Panc1 (cell line): ENCODE measurements at regions not wholly inside any gene's neighbourhood (a gene's known extent, or its start where the extent isn't known, plus 50 kb on each side); places are given as distances from the start of the nearest gene placed in this dataset.
A peak's percentile ranks its signal among the peaks of the same experiment; 100 is the strongest.

Source experiments
- ATAC-seq: fragments of 200-7000 bp; cut with Tn5 transposase; 2 replicates; pipeline ENCODE4 v1.9.1; 2020; ENCODE audit warnings: mild to moderate bottlenecking, moderate library complexity
- BruUV-seq: library from RNA; stranded (reverse); fragments of 400-500 nt; replicated peaks from 2 replicates; lab custom pipeline; 2021; lab: Mats Ljungman, UMichigan
- CTCF ChIA-PET: fragments of 300-600 bp; sonication (Branson Sonifier 250); formaldehyde crosslinking; loops from one replicate; lab custom pipeline; 2022; ENCODE audit warnings: antibody characterized with exemption; lab: Charles Lee
- POLR2A ChIA-PET: fragments of 300-600 bp; sonication (Branson Sonifier 250); formaldehyde crosslinking; loops from one replicate; lab custom pipeline; 2022; ENCODE audit warnings: antibody characterized with exemption; lab: Charles Lee
- DNase-seq: peaks from one replicate; pipeline ENCODE4 v3.0.0-alpha.2; 2010; ENCODE audit warnings: low read depth, low spot score
- H3K27ac ChIP-seq: 2 replicates; pipeline ENCODE4 v1.5.1; 2011; ENCODE audit warnings: mild to moderate bottlenecking, low read length, inconsistent platforms
- H3K27me3 ChIP-seq: fragments of 200-500 bp; sonication (Bioruptor generic); 2 replicates; pipeline ENCODE4 v1.6.0; 2014; ENCODE audit warnings: low read length, inconsistent platforms; ENCODE audit not compliant: control insufficient read depth, insufficient read depth
- H3K36me3 ChIP-seq: fragments of 200-500 bp; sonication (Bioruptor generic); 2 replicates; pipeline ENCODE4 v1.5.1; 2014; ENCODE audit warnings: inconsistent platforms, mild to moderate bottlenecking, low read length, moderate library complexity; ENCODE audit not compliant: control insufficient read depth, insufficient read depth
- H3K4me1 ChIP-seq: 2 replicates; pipeline ENCODE4 v1.5.1; 2011; ENCODE audit warnings: inconsistent platforms, mild to moderate bottlenecking, low read length, moderate library complexity; ENCODE audit not compliant: control insufficient read depth, insufficient read depth
- H3K4me3 ChIP-seq, 2 experiments: 2 replicates each; pipeline ENCODE4 v1.5.1; 2011 to 2012; ENCODE audit warnings: low read depth in 2 of 2, low read length in 2 of 2, mild to moderate bottlenecking in 2 of 2, inconsistent platforms in 1 of 2, moderate library complexity in 1 of 2
- H3K9me3 ChIP-seq: fragments of 200-500 bp; sonication (Bioruptor generic); 2 replicates; pipeline ENCODE4 v1.5.1; 2014; ENCODE audit warnings: low read depth, mild to moderate bottlenecking, inconsistent platforms, low read length, moderate library complexity; ENCODE audit not compliant: control insufficient read depth, insufficient read depth
- CTCF ChIP-seq: fragments of 450-650 bp; IDR thresholded peaks from 2 replicates; pipeline ENCODE4 v1.5.1; 2017; ENCODE audit warnings: mild to moderate bottlenecking
- POLR2AphosphoS5 ChIP-seq: IDR thresholded peaks from 2 replicates; pipeline ENCODE4 v1.6.1; 2012; ENCODE audit warnings: mild to moderate bottlenecking, low read depth, low read length, moderate library complexity
- SIN3A ChIP-seq: IDR thresholded peaks from 2 replicates; pipeline ENCODE4 v1.6.1; 2012; ENCODE audit warnings: low read depth, mild to moderate bottlenecking, low read length, moderate library complexity, borderline replicate concordance; ENCODE audit not compliant: insufficient read depth
- TCF7L2 ChIP-seq: IDR thresholded peaks from 2 replicates; pipeline ENCODE4 v1.6.1; 2011; ENCODE audit warnings: mild to moderate bottlenecking, low read depth, low read length, inconsistent platforms
- in situ Hi-C: cut with HindIII; loops from 2 replicates; pipeline ENCODE4 v1.10.0; 2016; ENCODE audit warnings: low sequenced_read_pairs, low pct_unique_long_range_greater_than_20kb
- intact Hi-C: fragments of 100-400 bp; cut with micrococcal nuclease; formaldehyde crosslinking; loops from one replicate; pipeline ENCODE4 v1.10.0; 2022; ENCODE audit not compliant: unreplicated experiment
- TF ChIP-seq, protein P1 (sequence below), 2 experiments: IDR thresholded peaks; 2 replicates each; pipeline ENCODE4 v1.6.1; 2011 to 2012; ENCODE audit warnings: low read depth in 2 of 2, control low read depth in 1 of 2, low read length in 1 of 2, mild to moderate bottlenecking in 1 of 2, moderate library complexity in 1 of 2; ENCODE audit not compliant: insufficient read depth in 1 of 2

DNA sequence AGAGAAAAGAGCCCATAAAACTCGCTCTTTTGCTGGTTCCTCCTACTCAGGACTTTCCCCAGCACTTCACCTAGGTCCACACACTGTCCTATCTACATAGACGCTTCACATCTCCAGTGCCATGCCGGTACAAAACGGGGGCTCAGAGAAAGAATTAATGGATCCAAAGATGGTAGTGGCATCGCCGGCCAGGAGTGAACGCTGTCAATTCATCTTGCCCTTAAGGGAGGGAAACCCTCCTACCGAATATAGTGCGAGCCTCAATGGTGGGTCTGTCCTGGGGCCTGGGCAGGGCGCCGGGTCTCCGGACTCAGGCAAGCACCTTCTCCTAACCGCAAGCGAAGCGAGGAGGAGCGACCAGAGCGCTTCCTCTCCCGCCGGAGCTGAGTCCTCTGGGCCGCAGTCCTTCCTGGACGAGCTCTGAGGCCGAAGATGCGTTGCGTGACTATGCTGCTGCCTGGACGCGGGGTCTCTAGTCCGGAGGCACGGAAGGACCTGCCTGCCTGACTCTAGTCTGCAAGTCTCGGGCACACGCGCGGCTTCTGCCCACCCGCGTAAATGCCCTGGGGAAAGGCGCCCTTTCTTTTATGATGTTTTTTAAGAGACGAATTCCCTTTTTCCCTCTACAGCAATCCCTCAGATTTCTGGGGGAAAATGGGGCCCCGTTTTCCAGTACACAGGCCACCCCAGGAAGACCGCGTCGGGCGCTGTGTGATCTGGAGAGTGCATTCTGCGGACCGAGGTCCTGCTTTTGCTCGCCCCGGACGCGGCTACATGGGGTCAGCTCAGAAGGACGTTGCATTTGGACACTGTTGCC is 100.1 kb upstream of the PRDM1 start:
- ChIA-PET POLR2A (no interaction called here), CTCF (no interaction called here)
- H3K4me1 ChIP-seq = no peaks in the 10 kb centered on the region
- no peak overlapping the region for H3K4me3 ChIP-seq
- no peaks in the 10 kb centered on the region for H3K36me3 ChIP-seq
- ATAC-seq (no peak), DNase-seq (no peak)
- intact Hi-C loops = no loop called here
- H3K27ac ChIP-seq = no peak overlapping the region
- TF ChIP-seq, protein P1, sequence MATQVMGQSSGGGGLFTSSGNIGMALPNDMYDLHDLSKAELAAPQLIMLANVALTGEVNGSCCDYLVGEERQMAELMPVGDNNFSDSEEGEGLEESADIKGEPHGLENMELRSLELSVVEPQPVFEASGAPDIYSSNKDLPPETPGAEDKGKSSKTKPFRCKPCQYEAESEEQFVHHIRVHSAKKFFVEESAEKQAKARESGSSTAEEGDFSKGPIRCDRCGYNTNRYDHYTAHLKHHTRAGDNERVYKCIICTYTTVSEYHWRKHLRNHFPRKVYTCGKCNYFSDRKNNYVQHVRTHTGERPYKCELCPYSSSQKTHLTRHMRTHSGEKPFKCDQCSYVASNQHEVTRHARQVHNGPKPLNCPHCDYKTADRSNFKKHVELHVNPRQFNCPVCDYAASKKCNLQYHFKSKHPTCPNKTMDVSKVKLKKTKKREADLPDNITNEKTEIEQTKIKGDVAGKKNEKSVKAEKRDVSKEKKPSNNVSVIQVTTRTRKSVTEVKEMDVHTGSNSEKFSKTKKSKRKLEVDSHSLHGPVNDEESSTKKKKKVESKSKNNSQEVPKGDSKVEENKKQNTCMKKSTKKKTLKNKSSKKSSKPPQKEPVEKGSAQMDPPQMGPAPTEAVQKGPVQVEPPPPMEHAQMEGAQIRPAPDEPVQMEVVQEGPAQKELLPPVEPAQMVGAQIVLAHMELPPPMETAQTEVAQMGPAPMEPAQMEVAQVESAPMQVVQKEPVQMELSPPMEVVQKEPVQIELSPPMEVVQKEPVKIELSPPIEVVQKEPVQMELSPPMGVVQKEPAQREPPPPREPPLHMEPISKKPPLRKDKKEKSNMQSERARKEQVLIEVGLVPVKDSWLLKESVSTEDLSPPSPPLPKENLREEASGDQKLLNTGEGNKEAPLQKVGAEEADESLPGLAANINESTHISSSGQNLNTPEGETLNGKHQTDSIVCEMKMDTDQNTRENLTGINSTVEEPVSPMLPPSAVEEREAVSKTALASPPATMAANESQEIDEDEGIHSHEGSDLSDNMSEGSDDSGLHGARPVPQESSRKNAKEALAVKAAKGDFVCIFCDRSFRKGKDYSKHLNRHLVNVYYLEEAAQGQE (IDR thresholded peaks at IDR 0.05; ENCODE audit: insufficient read depth in 1 of 2, low read depth in 2 of 2, low read length in 1 of 2) = no peak
- TF ChIP-seq TCF7L2 (no peak), SIN3A (no peak), POLR2AphosphoS5 (no peak), CTCF (no peak)
- in situ Hi-C loops = no loop called here
- H3K27me3 ChIP-seq = no peaks in the 10 kb centered on the region; the same call in 1 of the 2 replicates
- BruUV-seq = no TSS peak
- H3K9me3 ChIP-seq = no peaks in the 10 kb centered on the region

GRCh38 chr6:105985098-105985815 is 100.9 kb upstream of the PRDM1 start:
- TF ChIP-seq, protein P1 (IDR thresholded peaks at IDR 0.05; ENCODE audit: insufficient read depth in 1 of 2, low read depth in 2 of 2, low read length in 1 of 2) = no peak
- TF ChIP-seq CTCF = no peak
- no peak for TF ChIP-seq SIN3A
- no peak for TF ChIP-seq POLR2AphosphoS5
- TF ChIP-seq TCF7L2 = no peak
- H3K4me3 ChIP-seq = no peak overlapping the region
- ChIA-PET CTCF (no interaction called here), POLR2A (no interaction called here)
- no peak for DNase-seq
- in situ Hi-C loops (no loop called here), intact Hi-C loops (no loop called here)
- H3K4me1 ChIP-seq = no peaks in the 10 kb centered on the region
- no peaks in the 10 kb centered on the region for H3K36me3 ChIP-seq
- BruUV-seq = no TSS peak
- no peak overlapping the region for H3K27ac ChIP-seq
- no peaks in the 10 kb centered on the region; the same call in 1 of the 2 replicates for H3K27me3 ChIP-seq
- H3K9me3 ChIP-seq = no peaks in the 10 kb centered on the region
- ATAC-seq = 0 out of 2 replicates have a peak, but pooled peaks have one; percentile 24
